Tibial artery (tissue), 4 donors: ENCODE measurements at regions not wholly inside any gene's neighbourhood (a gene's known extent, or its start where the extent isn't known, plus 50 kb on each side); places are given as distances from the start of the nearest gene placed in this dataset.

Experiments
- DNase-seq, 2 donors: peaks; one replicate each; pipeline ENCODE4 v3.0.0-alpha.2; 2019
- H3K27ac ChIP-seq, 2 donors: fragments of 200-600 bp; sonication (generic) in 1 of 2; 1 replicate in 1 of 2; 2 replicates in 1 of 2; pipeline ENCODE4 v1.5.1; 2018 to 2019; ENCODE audit warnings: mild to moderate bottlenecking in 1 of 2
- H3K27me3 ChIP-seq, 2 donors: fragments of 200-600 bp; sonication (generic) in 1 of 2; one replicate each; pipeline versions ENCODE4 v1.5.1 to v1.6.0; 2016 to 2019
- H3K36me3 ChIP-seq, 3 donors: fragments of 200-600 bp; sonication (generic) in 2 of 3; one replicate each; pipeline ENCODE4 v1.5.1; 2016 to 2019; ENCODE audit warnings: mild to moderate bottlenecking in 2 of 3
- H3K4me1 ChIP-seq, 4 donors: fragments of 200-600 bp; sonication (generic) in 2 of 4; 1 replicate in 3 of 4; 2 replicates in 1 of 4; pipeline ENCODE4 v1.5.1; 2016 to 2019
- H3K4me3 ChIP-seq, 2 donors: fragments of 200-600 bp; sonication (generic) in 1 of 2; 1 replicate in 1 of 2; 2 replicates in 1 of 2; pipeline ENCODE4 v1.5.1; 2018 to 2019; ENCODE audit warnings: mild to moderate bottlenecking in 2 of 2
- H3K9me3 ChIP-seq, 3 donors: fragments of 200-600 bp; sonication (generic) in 1 of 3; one replicate each; pipeline ENCODE4 v1.5.1; 2016 to 2019
- intact Hi-C: fragments of 100-400 bp; cut with DNase I; formaldehyde crosslinking; loops from one replicate; pipeline ENCODE4 v1.15.0; 2023; ENCODE audit warnings: low total_unique reads
- TF ChIP-seq, protein P1 (sequence below), 2 experiments: fragments of 200-600 bp in 1 of 2; fragments of 450-650 bp in 1 of 2; IDR thresholded peaks; one replicate each; pipeline ENCODE4 v1.5.1; 2017 to 2019; ENCODE audit warnings: antibody characterized with exemption in 2 of 2, mild to moderate bottlenecking in 1 of 2, moderate library complexity in 1 of 2

DNA sequence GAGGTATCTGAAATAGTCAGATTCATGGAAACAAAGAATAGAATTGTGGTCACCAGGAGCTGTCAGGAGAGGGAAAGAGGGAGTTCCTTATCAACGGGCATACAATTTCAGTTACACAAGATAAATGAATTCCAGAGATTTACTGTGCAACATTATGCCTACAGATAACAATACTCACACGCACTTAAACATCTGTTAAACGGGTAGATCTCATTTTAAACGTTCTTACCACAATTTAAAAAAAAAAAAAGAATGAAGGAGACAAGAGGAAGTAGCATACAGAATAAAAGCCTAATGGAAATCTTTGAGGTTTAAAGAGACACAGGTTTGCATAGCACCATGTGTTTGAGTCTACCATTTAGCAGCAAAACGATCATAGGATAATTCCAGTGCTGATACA is 298.0 kb downstream of the DKK2 start:
- Histone ChIP-seq H3K27me3 (no peaks in the 10 kb centered on the region), H3K36me3 (no peaks in the 10 kb centered on the region), H3K4me3 (no peak overlapping the region), H3K9me3 (no peaks in the 10 kb centered on the region), H3K4me1 (no peaks in the 10 kb centered on the region), H3K27ac (no peak overlapping the region)
- intact Hi-C loops: no loop called here
- no peak for DNase-seq
- TF ChIP-seq, protein P1, sequence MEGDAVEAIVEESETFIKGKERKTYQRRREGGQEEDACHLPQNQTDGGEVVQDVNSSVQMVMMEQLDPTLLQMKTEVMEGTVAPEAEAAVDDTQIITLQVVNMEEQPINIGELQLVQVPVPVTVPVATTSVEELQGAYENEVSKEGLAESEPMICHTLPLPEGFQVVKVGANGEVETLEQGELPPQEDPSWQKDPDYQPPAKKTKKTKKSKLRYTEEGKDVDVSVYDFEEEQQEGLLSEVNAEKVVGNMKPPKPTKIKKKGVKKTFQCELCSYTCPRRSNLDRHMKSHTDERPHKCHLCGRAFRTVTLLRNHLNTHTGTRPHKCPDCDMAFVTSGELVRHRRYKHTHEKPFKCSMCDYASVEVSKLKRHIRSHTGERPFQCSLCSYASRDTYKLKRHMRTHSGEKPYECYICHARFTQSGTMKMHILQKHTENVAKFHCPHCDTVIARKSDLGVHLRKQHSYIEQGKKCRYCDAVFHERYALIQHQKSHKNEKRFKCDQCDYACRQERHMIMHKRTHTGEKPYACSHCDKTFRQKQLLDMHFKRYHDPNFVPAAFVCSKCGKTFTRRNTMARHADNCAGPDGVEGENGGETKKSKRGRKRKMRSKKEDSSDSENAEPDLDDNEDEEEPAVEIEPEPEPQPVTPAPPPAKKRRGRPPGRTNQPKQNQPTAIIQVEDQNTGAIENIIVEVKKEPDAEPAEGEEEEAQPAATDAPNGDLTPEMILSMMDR (IDR thresholded peaks at IDR 0.05): no peak

DNA sequence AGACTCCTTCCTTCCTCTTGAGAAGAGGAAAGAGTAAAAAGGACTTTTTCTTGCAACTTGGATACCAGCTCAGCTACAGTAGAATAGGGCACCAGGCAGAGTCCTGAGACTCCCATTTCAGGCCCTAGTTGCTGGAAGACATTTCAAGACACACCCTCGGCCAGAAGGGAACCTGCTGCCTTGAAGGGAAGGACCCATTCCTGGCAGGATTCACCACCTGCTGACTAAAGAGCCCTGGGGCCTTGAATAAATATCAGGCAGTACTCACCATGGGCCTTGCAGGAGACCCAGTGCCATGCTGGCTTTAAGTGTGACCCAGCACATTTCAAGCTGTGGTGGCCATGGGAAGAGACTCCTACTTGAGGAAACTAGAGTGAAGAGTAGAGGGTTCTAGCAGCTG is 317.6 kb downstream of the DKK2 start:
- H3K27ac ChIP-seq: no peak overlapping the region
- H3K9me3 ChIP-seq: no peaks in the 10 kb centered on the region
- peaks cover 0 to 4% (median 0%) of the 10 kb centered on the region in 4 donors for H3K4me1 ChIP-seq
- no peaks in the 10 kb centered on the region for H3K27me3 ChIP-seq
- H3K4me3 ChIP-seq: no peak overlapping the region
- no peaks in the 10 kb centered on the region for H3K36me3 ChIP-seq
- intact Hi-C loops: no loop called here
- TF ChIP-seq, protein P1 (IDR thresholded peaks at IDR 0.05): no peak
- DNase-seq: no peak

DNA sequence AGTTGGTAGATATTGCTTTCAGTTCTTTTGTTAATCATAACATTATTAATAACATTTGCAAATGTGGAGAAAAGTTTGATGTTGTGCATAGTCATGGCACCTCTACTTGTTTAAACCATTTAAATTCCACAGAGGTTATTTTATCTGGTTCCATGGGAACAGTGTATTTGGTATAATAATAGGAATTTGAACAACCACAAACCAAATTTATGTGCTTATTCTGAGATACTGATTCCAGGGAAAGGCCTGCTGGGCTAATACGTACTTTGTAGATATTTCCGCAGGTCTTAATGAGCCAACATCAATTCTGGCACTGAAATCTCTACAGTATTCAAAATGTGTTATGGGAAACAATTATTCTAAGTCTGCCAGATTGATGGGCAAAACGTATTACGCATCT is 319.0 kb downstream of the DKK2 start:
- Histone ChIP-seq H3K9me3 (no peaks in the 10 kb centered on the region), H3K36me3 (no peaks in the 10 kb centered on the region), H3K4me1 (peaks cover 0 to 4% (median 0%) of the 10 kb centered on the region in 4 donors), H3K4me3 (no peak overlapping the region), H3K27me3 (no peaks in the 10 kb centered on the region), H3K27ac (no peak overlapping the region)
- TF ChIP-seq, protein P1 (IDR thresholded peaks at IDR 0.05): no peak
- no peak for DNase-seq
- intact Hi-C loops: no loop called here

DNA sequence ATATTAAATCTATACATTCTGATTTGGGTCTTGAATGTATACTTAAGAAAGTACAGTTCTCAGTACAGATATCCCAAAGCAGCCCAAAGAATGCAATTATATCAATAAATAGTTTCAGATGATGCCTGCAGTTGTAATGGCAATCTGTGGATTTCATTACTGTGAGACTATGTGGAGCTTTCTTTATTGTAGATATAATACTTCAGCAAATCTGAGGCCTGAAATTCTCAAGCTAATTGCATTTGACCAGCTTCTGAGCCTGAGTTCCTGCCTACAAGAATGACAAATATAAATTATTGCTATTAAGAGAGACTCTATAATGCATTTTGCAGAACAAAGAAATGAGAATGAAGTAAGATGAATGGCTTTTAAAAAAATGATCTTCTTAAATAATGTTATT is 320.3 kb downstream of the DKK2 start:
- no peaks in the 10 kb centered on the region for H3K27me3 ChIP-seq
- TF ChIP-seq, protein P1 (IDR thresholded peaks at IDR 0.05): no peak
- no peak overlapping the region for H3K4me3 ChIP-seq
- H3K4me1 ChIP-seq: peaks cover 0 to 4% (median 0%) of the 10 kb centered on the region in 4 donors
- H3K27ac ChIP-seq: no peak overlapping the region
- no peaks in the 10 kb centered on the region for H3K36me3 ChIP-seq
- DNase-seq: no peak
- intact Hi-C loops: no loop called here
- no peaks in the 10 kb centered on the region for H3K9me3 ChIP-seq

DNA sequence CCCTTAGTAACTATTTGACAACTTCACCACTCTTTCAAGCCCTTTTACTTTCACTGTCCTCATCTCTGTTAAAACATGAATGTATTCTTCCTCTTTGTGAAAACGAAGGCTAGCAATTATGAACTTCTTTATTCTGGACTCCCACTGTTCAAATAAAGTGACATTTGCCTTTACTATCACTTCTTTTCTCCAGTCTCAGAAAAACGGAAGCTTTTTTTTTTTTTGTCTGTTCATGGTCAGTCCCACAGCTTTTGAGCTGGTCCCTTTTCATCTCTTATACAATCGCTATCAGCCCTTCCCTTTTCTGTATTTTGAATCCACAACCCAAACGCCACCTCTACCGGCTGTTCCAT is 327.7 kb downstream of the DKK2 start:
- Histone ChIP-seq H3K27me3 (no peaks in the 10 kb centered on the region), H3K27ac (no peak overlapping the region), H3K4me3 (no peak overlapping the region), H3K36me3 (no peaks in the 10 kb centered on the region), H3K9me3 (no peaks in the 10 kb centered on the region), H3K4me1 (peaks cover 0 to 6% (median 0%) of the 10 kb centered on the region in 4 donors)
- TF ChIP-seq, protein P1 (IDR thresholded peaks at IDR 0.05): no peak
- intact Hi-C loops: no loop called here
- DNase-seq: no peak

DNA sequence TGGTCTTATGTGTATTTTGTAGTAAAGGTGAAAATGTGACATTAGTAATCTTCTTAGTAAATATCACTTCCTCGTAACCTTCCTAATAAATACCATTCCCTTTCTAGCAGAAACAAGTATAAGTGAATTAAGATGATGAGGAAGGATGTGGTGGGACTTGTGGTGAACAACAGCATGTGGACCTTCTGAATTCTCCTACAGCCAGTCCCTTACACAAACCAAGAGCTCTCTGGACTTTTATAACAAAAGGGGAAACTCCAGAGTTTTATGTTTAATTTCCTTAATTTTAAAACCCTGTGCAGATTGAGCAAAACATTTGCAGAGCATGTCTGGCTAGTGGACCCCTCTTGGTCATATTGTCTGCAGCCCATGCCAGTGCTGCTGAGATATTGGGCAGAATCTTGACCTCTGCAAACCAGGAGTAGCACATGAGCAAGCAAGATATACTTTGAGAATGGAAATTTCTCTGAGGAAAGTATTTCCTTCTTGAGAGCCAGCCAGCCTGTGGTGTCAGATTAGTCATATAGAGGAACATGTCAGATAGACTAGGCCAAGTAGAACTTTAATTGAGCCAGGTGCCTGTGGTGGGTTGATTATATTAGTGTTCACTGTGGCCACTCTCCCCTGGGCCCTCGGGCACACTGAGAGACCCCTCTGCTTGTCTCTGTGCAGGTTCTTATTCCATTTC is 328.2 kb downstream of the DKK2 start:
- DNase-seq: no peak
- H3K4me3 ChIP-seq: no peak overlapping the region
- no peaks in the 10 kb centered on the region for H3K36me3 ChIP-seq
- intact Hi-C loops: no loop called here
- no peak overlapping the region for H3K27ac ChIP-seq
- no peaks in the 10 kb centered on the region for H3K27me3 ChIP-seq
- H3K4me1 ChIP-seq: peaks cover 0 to 6% (median 0%) of the 10 kb centered on the region in 4 donors
- TF ChIP-seq, protein P1 (IDR thresholded peaks at IDR 0.05): no peak
- H3K9me3 ChIP-seq: no peaks in the 10 kb centered on the region
